ENCODE measurements at regions not wholly inside any gene's neighbourhood (a gene's known extent, or its start where the extent isn't known, plus 50 kb on each side); places are given as distances from the start of the nearest gene placed in this dataset.

GRCh38 chr2:107466241-107466640 is 360.5 kb upstream of the RGPD4 start:
- Histone ChIP-seq H3K27me3 (ENCODE audit: insufficient read depth, low read length) (no peaks in the 10 kb centered on the region), H2BK20ac (ENCODE audit: low read depth, low read length, poor library complexity, severe bottlenecking) (no peak overlapping the region), H3K23me2 (ENCODE audit: insufficient read length, low read depth, low read length, poor library complexity, severe bottlenecking) (no peaks in the 10 kb centered on the region), H3K14ac (ENCODE audit: insufficient read depth, low read length) (no peak overlapping the region), H3K56ac (ENCODE audit: insufficient read length, low read depth, low read length) (no peak overlapping the region), H3K18ac (ENCODE audit: insufficient read length, low read depth, low read length) (no peak overlapping the region), H3T11ph (ENCODE audit: low read length) (no peak overlapping the region), H3K9ac (ENCODE audit: extremely low read depth, insufficient read length, low read length) (no peak overlapping the region), H3K9me3 (ENCODE audit: control insufficient read depth, low read depth, low read length) (no peaks in the 10 kb centered on the region), H2AK5ac (ENCODE audit: insufficient read length, low read length) (no peak overlapping the region), H4K20me1 (ENCODE audit: control insufficient read depth, insufficient read depth, insufficient read length) (no peaks in the 10 kb centered on the region), H2BK120ac (ENCODE audit: low read depth, low read length, poor library complexity, severe bottlenecking) (no peak overlapping the region), H3K4me1 (ENCODE audit: insufficient read depth, low read length) (no peaks in the 10 kb centered on the region), H4K5ac (ENCODE audit: insufficient read length, low read depth, low read length) (no peak overlapping the region), H4K91ac (ENCODE audit: insufficient read length, low read depth, low read length) (no peak overlapping the region), H3K79me1 (ENCODE audit: insufficient read depth, low read depth, low read length, poor library complexity, severe bottlenecking) (no peaks in the 10 kb centered on the region), H2BK5ac (ENCODE audit: insufficient read length, low read length) (no peak overlapping the region), H3K4me2 (ENCODE audit: insufficient read depth, insufficient read length, low read length) (no peak overlapping the region), H3K27ac (ENCODE audit: insufficient read length, low read depth, low read length) (no peak overlapping the region), H3K79me2 (ENCODE audit: insufficient read depth, low read length) (no peaks in the 10 kb centered on the region), H2AFZ (ENCODE audit: low read length) (no peak overlapping the region), H4K8ac (replicated peaks; ENCODE audit: insufficient read length, low read depth, low read length) (no peak overlapping the region), H2BK12ac (ENCODE audit: insufficient read length, low read depth, low read length) (no peak overlapping the region), H3K23ac (ENCODE audit: insufficient read length, low read depth, low read length) (no peak overlapping the region), H2BK15ac (ENCODE audit: low read depth, low read length) (no peak overlapping the region), H3K4ac (ENCODE audit: low read depth, low read length) (no peak overlapping the region)
- no peak overlapping the region for H3K4me3 Mint-ChIP-seq
- no peaks in the 10 kb centered on the region for H3K27me3 Mint-ChIP-seq (ENCODE audit: low read depth)
- H3K27ac Mint-ChIP-seq: no peak overlapping the region
- TF ChIP-seq, protein P1, sequence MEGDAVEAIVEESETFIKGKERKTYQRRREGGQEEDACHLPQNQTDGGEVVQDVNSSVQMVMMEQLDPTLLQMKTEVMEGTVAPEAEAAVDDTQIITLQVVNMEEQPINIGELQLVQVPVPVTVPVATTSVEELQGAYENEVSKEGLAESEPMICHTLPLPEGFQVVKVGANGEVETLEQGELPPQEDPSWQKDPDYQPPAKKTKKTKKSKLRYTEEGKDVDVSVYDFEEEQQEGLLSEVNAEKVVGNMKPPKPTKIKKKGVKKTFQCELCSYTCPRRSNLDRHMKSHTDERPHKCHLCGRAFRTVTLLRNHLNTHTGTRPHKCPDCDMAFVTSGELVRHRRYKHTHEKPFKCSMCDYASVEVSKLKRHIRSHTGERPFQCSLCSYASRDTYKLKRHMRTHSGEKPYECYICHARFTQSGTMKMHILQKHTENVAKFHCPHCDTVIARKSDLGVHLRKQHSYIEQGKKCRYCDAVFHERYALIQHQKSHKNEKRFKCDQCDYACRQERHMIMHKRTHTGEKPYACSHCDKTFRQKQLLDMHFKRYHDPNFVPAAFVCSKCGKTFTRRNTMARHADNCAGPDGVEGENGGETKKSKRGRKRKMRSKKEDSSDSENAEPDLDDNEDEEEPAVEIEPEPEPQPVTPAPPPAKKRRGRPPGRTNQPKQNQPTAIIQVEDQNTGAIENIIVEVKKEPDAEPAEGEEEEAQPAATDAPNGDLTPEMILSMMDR (conservative IDR thresholded peaks at IDR 0.05): no peak
- no peak for DNase-seq
- H3K9me3 Mint-ChIP-seq: peaks cover 0 to 7% of the 10 kb centered on the region in 2 experiments; a peak in 2 of 5 replicates
- peaks cover 8 to 11% of the 10 kb centered on the region in 2 experiments for H3K4me1 Mint-ChIP-seq
- H3K36me3 Mint-ChIP-seq (ENCODE audit: insufficient read depth in 1 of 3, low read depth in 3 of 3): peaks cover 0 to 4% (median 2%) of the 10 kb centered on the region in 3 experiments; a peak in 1 of 7 replicates
- no CpG with 5 or more reads among the region's 2 CpGs for WGBS (ENCODE audit: extremely low coverage, insufficient read length, low lambda C conversion rate)

Measured in H9 (cell line).